Neural crest cell (in vitro differentiated cells): ENCODE measurements at regions not wholly inside any gene's neighbourhood (a gene's known extent, or its start where the extent isn't known, plus 50 kb on each side); places are given as distances from the start of the nearest gene placed in this dataset.

Source experiments
- DNase-seq: peaks from one replicate; pipeline ENCODE4 v3.0.0; 2021; ENCODE audit warnings: low read depth, mixed read lengths, low spot score
- H3K27ac Mint-ChIP-seq: one replicate; pipeline ENCODE4 v1.8.0; 2021; ENCODE audit warnings: mild to moderate bottlenecking, mixed read lengths; ENCODE audit not compliant: unreplicated experiment
- H3K27me3 Mint-ChIP-seq: 2 replicates; pipeline ENCODE4 v1.8.0; 2021; ENCODE audit warnings: low read depth, mild to moderate bottlenecking, mixed read lengths
- H3K36me3 Mint-ChIP-seq: 2 replicates; pipeline ENCODE4 v1.8.0; 2021; ENCODE audit warnings: low read depth, mild to moderate bottlenecking, mixed read lengths
- H3K4me1 Mint-ChIP-seq: 2 replicates; pipeline ENCODE4 v1.8.0; 2021; ENCODE audit warnings: mixed read lengths
- H3K4me3 Mint-ChIP-seq: one replicate; pipeline ENCODE4 v1.8.0; 2021; ENCODE audit warnings: mild to moderate bottlenecking, mixed read lengths
- H3K9me3 Mint-ChIP-seq: 2 replicates; pipeline ENCODE4 v1.8.0; 2021; ENCODE audit warnings: mixed read lengths
- CTCF ChIP-seq: fragments of 200-600 bp; sonication (generic); conservative IDR thresholded peaks from 2 replicates; pipeline ENCODE4 v1.5.0; 2021; ENCODE audit warnings: antibody characterized with exemption, mild to moderate bottlenecking

- no peaks in the 10 kb centered on the region for H3K36me3 Mint-ChIP-seq
- no peak for DNase-seq
- H3K4me3 Mint-ChIP-seq: no peak overlapping the region
- TF ChIP-seq CTCF: no peak
- H3K4me1 Mint-ChIP-seq: no peaks in the 10 kb centered on the region
- H3K27me3 Mint-ChIP-seq: no peaks in the 10 kb centered on the region
- H3K9me3 Mint-ChIP-seq: no peaks in the 10 kb centered on the region
- H3K27ac Mint-ChIP-seq: no peak overlapping the region
These were observed 252.8 kb upstream of the GPR26 start for GRCh38 chr10:123413353-123413752.

- no peak for TF ChIP-seq CTCF
- no peaks in the 10 kb centered on the region for H3K27me3 Mint-ChIP-seq
- no peak overlapping the region for H3K27ac Mint-ChIP-seq
- H3K4me1 Mint-ChIP-seq: no peaks in the 10 kb centered on the region
- H3K36me3 Mint-ChIP-seq: no peaks in the 10 kb centered on the region
- H3K4me3 Mint-ChIP-seq: no peak overlapping the region
- no peak for DNase-seq
- H3K9me3 Mint-ChIP-seq: no peaks in the 10 kb centered on the region
These were observed 250.6 kb upstream of the GPR26 start for GRCh38 chr10:123415523-123415922.

GRCh38 chr10:123417414-123417813 lies 248.7 kb upstream of the GPR26 start:
- H3K36me3 Mint-ChIP-seq: no peaks in the 10 kb centered on the region
- no peak overlapping the region for H3K4me3 Mint-ChIP-seq
- TF ChIP-seq CTCF: no peak
- no peaks in the 10 kb centered on the region for H3K27me3 Mint-ChIP-seq
- no peaks in the 10 kb centered on the region for H3K4me1 Mint-ChIP-seq
- H3K9me3 Mint-ChIP-seq: no peaks in the 10 kb centered on the region
- DNase-seq: no peak
- H3K27ac Mint-ChIP-seq: no peak overlapping the region

GRCh38 chr10:123421461-123421860 lies 244.7 kb upstream of the GPR26 start:
- Mint-ChIP-seq H3K9me3 (no peaks in the 10 kb centered on the region), H3K27ac (no peak overlapping the region)

GRCh38 chr10:123422261-123422660 lies 243.9 kb upstream of the GPR26 start:
- H3K27ac Mint-ChIP-seq: no peak overlapping the region
- no peaks in the 10 kb centered on the region for H3K36me3 Mint-ChIP-seq
- no peak for TF ChIP-seq CTCF
- H3K4me1 Mint-ChIP-seq: peaks cover 5% of the 10 kb centered on the region
- DNase-seq: no peak
- H3K27me3 Mint-ChIP-seq: peaks cover 2% of the 10 kb centered on the region
- H3K9me3 Mint-ChIP-seq: no peaks in the 10 kb centered on the region
- no peak overlapping the region for H3K4me3 Mint-ChIP-seq

More at GRCh38 chr10:123421461-123421860, 244.7 kb upstream of the GPR26 start:
- peaks cover 2% of the 10 kb centered on the region for H3K27me3 Mint-ChIP-seq
- no peaks in the 10 kb centered on the region for H3K36me3 Mint-ChIP-seq
- no peak overlapping the region for H3K4me3 Mint-ChIP-seq
- peaks cover 5% of the 10 kb centered on the region for H3K4me1 Mint-ChIP-seq
- no peak for TF ChIP-seq CTCF
- no peak for DNase-seq

- Mint-ChIP-seq H3K36me3 (no peaks in the 10 kb centered on the region), H3K4me3 (no peak overlapping the region), H3K9me3 (no peaks in the 10 kb centered on the region), H3K4me1 (peaks cover 14% of the 10 kb centered on the region), H3K27ac (no peak overlapping the region), H3K27me3 (peaks cover 2% of the 10 kb centered on the region)
- no peak for TF ChIP-seq CTCF
- no peak for DNase-seq
These were observed 241.6 kb upstream of the GPR26 start for GRCh38 chr10:123424537-123424936.
